ENCODE measurements at regions not wholly inside any gene's neighbourhood (a gene's known extent, or its start where the extent isn't known, plus 50 kb on each side); places are given as distances from the start of the nearest gene placed in this dataset.

DNA sequence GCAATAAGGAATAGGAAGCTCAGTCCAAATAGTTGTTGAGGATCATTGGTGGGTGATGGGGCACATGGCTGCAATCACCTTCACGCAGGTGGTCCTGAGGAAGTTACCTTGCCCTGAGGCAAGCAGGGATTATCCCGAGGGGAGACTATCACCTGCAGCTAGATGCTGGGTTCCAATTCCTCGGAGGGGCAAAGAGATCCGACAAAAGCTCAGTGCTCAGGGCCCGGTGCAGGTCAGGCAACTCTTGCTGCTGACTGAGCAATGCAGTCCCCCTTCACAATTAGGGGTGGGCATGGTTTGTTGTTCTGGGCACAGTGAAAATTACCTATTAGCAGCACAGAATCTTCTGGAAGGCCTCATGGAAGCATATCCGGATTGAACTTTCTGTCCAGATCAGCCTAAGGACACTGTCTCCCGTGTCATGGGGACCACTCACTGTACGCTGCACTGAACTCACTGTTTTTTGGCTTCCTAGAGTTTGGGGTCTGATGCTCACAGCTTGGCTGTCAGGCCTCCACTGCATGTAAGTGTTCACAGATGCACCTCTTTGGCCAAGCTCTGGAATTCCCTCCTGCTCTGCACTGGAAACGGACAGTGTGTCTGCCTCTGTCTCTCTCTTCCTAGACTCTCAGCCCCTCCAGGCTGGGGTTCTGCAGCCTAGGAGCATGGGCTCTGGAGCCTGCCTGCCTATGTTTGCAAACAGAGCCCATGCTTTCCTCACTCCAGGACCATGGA, 372.7 kb downstream of the ZNF536 start:
- Histone ChIP-seq H3K4me1 (replicated peaks) (no peaks in the 10 kb centered on the region), H3K4me3 (no peak overlapping the region), H3K27ac (no peak overlapping the region), H3K36me3 (no peaks in the 10 kb centered on the region), H3K9me3 (no peaks in the 10 kb centered on the region), H3K27me3 (replicated peaks; ENCODE audit: insufficient read depth) (no peaks in the 10 kb centered on the region)
- intact Hi-C loops (cut with DNase I), result no loop called here
- 96% methylated on average over 9 of the region's 9 CpGs for WGBS
- TF ChIP-seq POLR2AphosphoS5 (IDR thresholded peaks at IDR 0.05) (no peak), POLR2A (IDR thresholded peaks at IDR 0.05) (no peak)
- TF ChIP-seq, protein P1, sequence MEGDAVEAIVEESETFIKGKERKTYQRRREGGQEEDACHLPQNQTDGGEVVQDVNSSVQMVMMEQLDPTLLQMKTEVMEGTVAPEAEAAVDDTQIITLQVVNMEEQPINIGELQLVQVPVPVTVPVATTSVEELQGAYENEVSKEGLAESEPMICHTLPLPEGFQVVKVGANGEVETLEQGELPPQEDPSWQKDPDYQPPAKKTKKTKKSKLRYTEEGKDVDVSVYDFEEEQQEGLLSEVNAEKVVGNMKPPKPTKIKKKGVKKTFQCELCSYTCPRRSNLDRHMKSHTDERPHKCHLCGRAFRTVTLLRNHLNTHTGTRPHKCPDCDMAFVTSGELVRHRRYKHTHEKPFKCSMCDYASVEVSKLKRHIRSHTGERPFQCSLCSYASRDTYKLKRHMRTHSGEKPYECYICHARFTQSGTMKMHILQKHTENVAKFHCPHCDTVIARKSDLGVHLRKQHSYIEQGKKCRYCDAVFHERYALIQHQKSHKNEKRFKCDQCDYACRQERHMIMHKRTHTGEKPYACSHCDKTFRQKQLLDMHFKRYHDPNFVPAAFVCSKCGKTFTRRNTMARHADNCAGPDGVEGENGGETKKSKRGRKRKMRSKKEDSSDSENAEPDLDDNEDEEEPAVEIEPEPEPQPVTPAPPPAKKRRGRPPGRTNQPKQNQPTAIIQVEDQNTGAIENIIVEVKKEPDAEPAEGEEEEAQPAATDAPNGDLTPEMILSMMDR (IDR thresholded peaks at IDR 0.05), result no peak
- no peak for DNase-seq (ENCODE audit: low spot score)

DNA sequence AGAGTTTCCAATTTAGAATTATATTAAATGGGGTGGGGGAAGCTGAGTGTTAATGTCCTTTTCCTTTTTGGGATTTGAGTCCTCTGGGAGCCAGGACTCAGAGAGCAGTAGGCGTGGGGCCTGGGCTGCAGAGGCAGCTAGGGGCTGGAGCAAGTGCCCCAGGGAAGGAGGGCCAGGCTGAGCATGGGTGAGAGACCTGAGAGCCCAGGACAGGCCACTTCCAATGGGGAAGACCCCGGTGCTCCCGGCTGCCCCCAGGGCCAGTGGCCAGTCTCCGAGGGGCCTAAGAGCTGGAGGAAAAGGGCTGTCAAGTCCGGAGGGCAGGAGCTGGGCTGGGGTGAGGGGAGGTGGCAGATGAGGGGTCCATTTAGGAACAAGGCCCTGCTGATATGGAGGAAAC, 371.5 kb downstream of the ZNF536 start:
- WGBS, result 93% methylated on average over 5 of the region's 5 CpGs

DNA sequence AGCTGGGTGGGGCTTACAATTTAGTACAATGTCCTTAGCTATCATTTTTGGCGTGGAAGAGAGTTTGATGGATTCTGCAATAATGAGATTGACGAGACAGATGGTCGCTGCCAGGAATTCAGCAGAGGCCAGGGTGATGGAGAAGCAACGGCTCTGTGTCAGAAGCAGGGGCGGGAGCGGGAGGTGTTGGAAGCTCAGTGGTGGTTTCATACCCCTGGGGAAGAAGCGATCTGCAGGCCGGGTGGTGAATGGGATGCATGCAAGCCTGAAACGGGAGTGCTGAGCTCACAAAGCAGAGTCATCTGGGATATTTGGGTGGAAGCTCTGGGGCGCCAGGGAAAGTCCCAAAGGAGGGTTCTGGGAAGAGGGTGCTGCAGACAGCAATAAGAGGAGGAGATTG, 370.8 kb downstream of the ZNF536 start:
- no peaks in the 10 kb centered on the region for H3K36me3 ChIP-seq
- intact Hi-C loops (cut with DNase I), result no loop called here
- DNase-seq (ENCODE audit: low spot score), result no peak
- TF ChIP-seq, protein P1 (IDR thresholded peaks at IDR 0.05), result no peak
- TF ChIP-seq POLR2A (IDR thresholded peaks at IDR 0.05) (no peak), POLR2AphosphoS5 (IDR thresholded peaks at IDR 0.05) (no peak)
- H3K4me1 ChIP-seq (replicated peaks), result no peaks in the 10 kb centered on the region
- H3K4me3 ChIP-seq, result no peak overlapping the region
- no peaks in the 10 kb centered on the region for H3K9me3 ChIP-seq
- no peak overlapping the region for H3K27ac ChIP-seq
- no peaks in the 10 kb centered on the region for H3K27me3 ChIP-seq (replicated peaks; ENCODE audit: insufficient read depth)
- 76% methylated on average over 10 of the region's 10 CpGs for WGBS

More for the DNA sequence above, 371.5 kb downstream of the ZNF536 start:
- TF ChIP-seq, protein P1 (IDR thresholded peaks at IDR 0.05), result no peak
- TF ChIP-seq POLR2AphosphoS5 (IDR thresholded peaks at IDR 0.05), result no peak
- TF ChIP-seq POLR2A (IDR thresholded peaks at IDR 0.05), result no peak
- intact Hi-C loops (cut with DNase I), result no loop called here
- no peak for DNase-seq (ENCODE audit: low spot score)
- Histone ChIP-seq H3K27me3 (replicated peaks; ENCODE audit: insufficient read depth) (no peaks in the 10 kb centered on the region), H3K9me3 (no peaks in the 10 kb centered on the region), H3K4me3 (no peak overlapping the region), H3K27ac (no peak overlapping the region), H3K4me1 (replicated peaks) (no peaks in the 10 kb centered on the region), H3K36me3 (no peaks in the 10 kb centered on the region)

DNA sequence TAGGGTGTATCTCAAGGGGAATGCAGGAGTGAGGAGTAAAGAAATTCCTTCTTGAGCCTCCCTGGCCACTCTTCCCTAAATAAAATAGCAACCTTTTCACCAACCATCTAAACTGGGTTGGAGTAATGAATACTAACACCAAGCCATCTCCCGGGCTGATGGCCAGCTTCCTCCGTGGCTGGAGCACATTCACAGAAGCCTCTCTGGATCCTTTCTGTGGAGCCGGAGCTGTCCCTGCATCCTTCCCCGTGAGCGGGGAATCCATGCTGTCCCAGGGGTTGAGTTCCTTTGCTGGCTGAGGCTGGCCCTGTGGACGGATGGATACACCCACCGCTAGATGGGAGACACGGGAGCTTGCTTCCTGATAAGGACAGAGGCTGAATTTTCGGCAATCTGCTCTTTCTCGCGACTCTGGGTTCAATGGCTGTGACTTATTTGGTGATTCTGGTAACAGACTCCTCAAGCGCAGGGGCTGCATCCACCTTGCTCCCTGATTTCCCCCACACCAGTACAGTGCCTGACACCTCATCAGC, 370.3 kb downstream of the ZNF536 start:
- TF ChIP-seq POLR2AphosphoS5 (IDR thresholded peaks at IDR 0.05) (no peak), POLR2A (IDR thresholded peaks at IDR 0.05) (no peak)
- TF ChIP-seq, protein P1 (IDR thresholded peaks at IDR 0.05), result no peak
- intact Hi-C loops (cut with DNase I), result no loop called here
- no peak overlapping the region for H3K4me3 ChIP-seq
- no peaks in the 10 kb centered on the region for H3K4me1 ChIP-seq (replicated peaks)
- no peaks in the 10 kb centered on the region for H3K36me3 ChIP-seq
- no peak overlapping the region for H3K27ac ChIP-seq
- H3K27me3 ChIP-seq (replicated peaks; ENCODE audit: insufficient read depth), result no peaks in the 10 kb centered on the region
- WGBS, result 61% methylated on average over 12 of the region's 12 CpGs
- no peaks in the 10 kb centered on the region for H3K9me3 ChIP-seq
- DNase-seq (ENCODE audit: low spot score), result no peak

DNA sequence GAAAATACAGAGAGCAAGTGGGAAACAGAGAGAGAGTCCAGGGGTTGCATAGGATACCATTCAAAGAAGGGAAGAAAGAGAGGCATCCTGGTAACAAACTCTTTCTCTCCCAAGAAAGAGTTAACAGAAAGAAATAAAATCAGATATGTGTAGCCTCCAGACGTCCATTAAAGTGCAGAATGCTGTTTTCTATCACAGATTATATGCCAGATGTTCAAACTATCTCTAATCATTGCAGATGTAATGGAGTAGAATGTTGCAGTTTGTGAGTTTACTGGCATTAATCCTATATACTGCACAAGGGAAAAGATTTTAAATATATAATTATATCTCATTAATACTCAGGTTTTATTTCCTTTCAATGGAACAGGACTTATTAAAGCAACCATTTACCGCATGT, 369.4 kb downstream of the ZNF536 start:
- Histone ChIP-seq H3K27me3 (replicated peaks; ENCODE audit: insufficient read depth) (no peaks in the 10 kb centered on the region), H3K36me3 (no peaks in the 10 kb centered on the region), H3K27ac (no peak overlapping the region), H3K4me1 (replicated peaks) (no peaks in the 10 kb centered on the region), H3K4me3 (no peak overlapping the region), H3K9me3 (no peaks in the 10 kb centered on the region)
- intact Hi-C loops (cut with DNase I), result no loop called here
- DNase-seq (ENCODE audit: low spot score), result no peak
- WGBS, result 49% methylated on average over 2 of the region's 2 CpGs
- no peak for TF ChIP-seq POLR2AphosphoS5 (IDR thresholded peaks at IDR 0.05)
- TF ChIP-seq, protein P1 (IDR thresholded peaks at IDR 0.05), result no peak
- no peak for TF ChIP-seq POLR2A (IDR thresholded peaks at IDR 0.05)

All from prostate gland (tissue), 2 donors.